ENCODE measurements at regions not wholly inside any gene's neighbourhood (a gene's known extent, or its start where the extent isn't known, plus 50 kb on each side); places are given as distances from the start of the nearest gene placed in this dataset.

GRCh38 chr21:14879458-14879857 lies 185.3 kb downstream of the NRIP1 start:
- Histone ChIP-seq H3K4me1 (ENCODE audit: insufficient read depth, low read length) (no peaks in the 10 kb centered on the region), H3K36me3 (ENCODE audit: insufficient read depth, low read length) (no peaks in the 10 kb centered on the region), H3K4me2 (ENCODE audit: insufficient read depth, low read length) (no peak overlapping the region), H2AFZ (ENCODE audit: low read depth, low read length) (no peak overlapping the region), H4K20me1 (ENCODE audit: insufficient read depth, low read length) (no peaks in the 10 kb centered on the region), H3K9ac (ENCODE audit: low read depth, low read length) (no peak overlapping the region), H3K4me3 (ENCODE audit: low read depth in 1 of 2, low read length in 2 of 2) (no peak overlapping the region), H3K9me3 (ENCODE audit: insufficient read depth, low read length, severe bottlenecking) (no peaks in the 10 kb centered on the region), H3K27me3 (ENCODE audit: insufficient read depth, low read length, poor library complexity) (no peaks in the 10 kb centered on the region), H3K27ac (ENCODE audit: low read length) (no peak overlapping the region), H3K79me2 (ENCODE audit: insufficient read depth, low read length) (no peaks in the 10 kb centered on the region)
- DNase-seq = no peak
- TF ChIP-seq CTCF (IDR thresholded peaks at IDR 0.05; ENCODE audit: borderline replicate concordance, extremely low read depth, low read length, poor library complexity, severe bottlenecking) (no peak), EZH2 (IDR thresholded peaks at IDR 0.05; ENCODE audit: borderline replicate concordance, low read depth, low read length, severe bottlenecking) (no peak)
- no peak for ATAC-seq (ENCODE audit: insufficient read depth, low read depth)

- Histone ChIP-seq H3K4me2 (ENCODE audit: insufficient read depth, low read length) (no peak overlapping the region), H3K36me3 (ENCODE audit: insufficient read depth, low read length) (no peaks in the 10 kb centered on the region), H3K4me3 (ENCODE audit: low read depth in 1 of 2, low read length in 2 of 2) (no peak overlapping the region), H3K27me3 (ENCODE audit: insufficient read depth, low read length, poor library complexity) (no peaks in the 10 kb centered on the region), H3K9me3 (ENCODE audit: insufficient read depth, low read length, severe bottlenecking) (no peaks in the 10 kb centered on the region), H3K9ac (ENCODE audit: low read depth, low read length) (no peak overlapping the region), H4K20me1 (ENCODE audit: insufficient read depth, low read length) (no peaks in the 10 kb centered on the region), H3K4me1 (ENCODE audit: insufficient read depth, low read length) (no peaks in the 10 kb centered on the region), H3K27ac (ENCODE audit: low read length) (no peak overlapping the region), H3K79me2 (ENCODE audit: insufficient read depth, low read length) (no peaks in the 10 kb centered on the region), H2AFZ (ENCODE audit: low read depth, low read length) (no peak overlapping the region)
- ATAC-seq (ENCODE audit: insufficient read depth, low read depth) (no peak), DNase-seq (no peak)
- TF ChIP-seq EZH2 (IDR thresholded peaks at IDR 0.05; ENCODE audit: borderline replicate concordance, low read depth, low read length, severe bottlenecking) (no peak), CTCF (IDR thresholded peaks at IDR 0.05; ENCODE audit: borderline replicate concordance, extremely low read depth, low read length, poor library complexity, severe bottlenecking) (no peak)
These were observed 185.8 kb downstream of the NRIP1 start for GRCh38 chr21:14878971-14879370.

- no peaks in the 10 kb centered on the region for H3K36me3 ChIP-seq (ENCODE audit: insufficient read depth, low read length)
- H3K9me3 ChIP-seq (ENCODE audit: insufficient read depth, low read length, severe bottlenecking) = no peaks in the 10 kb centered on the region
- no peak overlapping the region for H3K9ac ChIP-seq (ENCODE audit: low read depth, low read length)
- H4K20me1 ChIP-seq (ENCODE audit: insufficient read depth, low read length) = no peaks in the 10 kb centered on the region
- no peaks in the 10 kb centered on the region for H3K27me3 ChIP-seq (ENCODE audit: insufficient read depth, low read length, poor library complexity)
- H3K4me3 ChIP-seq (ENCODE audit: low read depth in 1 of 2, low read length in 2 of 2) = no peak overlapping the region
- no peak for ATAC-seq (ENCODE audit: insufficient read depth, low read depth)
- DNase-seq = no peak
- TF ChIP-seq EZH2 (IDR thresholded peaks at IDR 0.05; ENCODE audit: borderline replicate concordance, low read depth, low read length, severe bottlenecking) (no peak), CTCF (IDR thresholded peaks at IDR 0.05; ENCODE audit: borderline replicate concordance, extremely low read depth, low read length, poor library complexity, severe bottlenecking) (no peak)
- no peak overlapping the region for H3K27ac ChIP-seq (ENCODE audit: low read length)
- no peaks in the 10 kb centered on the region for H3K79me2 ChIP-seq (ENCODE audit: insufficient read depth, low read length)
- no peak overlapping the region for H2AFZ ChIP-seq (ENCODE audit: low read depth, low read length)
- H3K4me2 ChIP-seq (ENCODE audit: insufficient read depth, low read length) = no peak overlapping the region
- no peaks in the 10 kb centered on the region for H3K4me1 ChIP-seq (ENCODE audit: insufficient read depth, low read length)
These were observed 187.1 kb downstream of the NRIP1 start for GRCh38 chr21:14877581-14878228.

GRCh38 chr21:14876524-14876840 lies 188.3 kb downstream of the NRIP1 start:
- Histone ChIP-seq H2AFZ (ENCODE audit: low read depth, low read length) (no peak overlapping the region), H3K27me3 (ENCODE audit: insufficient read depth, low read length, poor library complexity) (no peaks in the 10 kb centered on the region), H3K4me2 (ENCODE audit: insufficient read depth, low read length) (no peak overlapping the region), H3K4me3 (ENCODE audit: low read depth in 1 of 2, low read length in 2 of 2) (no peak overlapping the region), H3K36me3 (ENCODE audit: insufficient read depth, low read length) (no peaks in the 10 kb centered on the region), H3K9ac (ENCODE audit: low read depth, low read length) (no peak overlapping the region), H4K20me1 (ENCODE audit: insufficient read depth, low read length) (no peaks in the 10 kb centered on the region), H3K9me3 (ENCODE audit: insufficient read depth, low read length, severe bottlenecking) (no peaks in the 10 kb centered on the region), H3K4me1 (ENCODE audit: insufficient read depth, low read length) (no peaks in the 10 kb centered on the region), H3K79me2 (ENCODE audit: insufficient read depth, low read length) (no peaks in the 10 kb centered on the region), H3K27ac (ENCODE audit: low read length) (no peak overlapping the region)
- DNase-seq = no peak
- ATAC-seq (ENCODE audit: insufficient read depth, low read depth) = no peak
- no peak for TF ChIP-seq EZH2 (IDR thresholded peaks at IDR 0.05; ENCODE audit: borderline replicate concordance, low read depth, low read length, severe bottlenecking)
- no peak for TF ChIP-seq CTCF (IDR thresholded peaks at IDR 0.05; ENCODE audit: borderline replicate concordance, extremely low read depth, low read length, poor library complexity, severe bottlenecking)
